K562 (cell line): ENCODE measurements at regions not wholly inside any gene's neighbourhood (a gene's known extent, or its start where the extent isn't known, plus 50 kb on each side); places are given as distances from the start of the nearest gene placed in this dataset.

Experiments used
- ATAC-seq: fragments of 200-7000 bp; cut with Tn5 transposase; 3 replicates; pipeline ENCODE4 v1.9.1; 2020; ENCODE audit warnings: moderate library complexity
- BruUV-seq: library from RNA; stranded (reverse); fragments of 400-500 nt; replicated peaks from 2 replicates; lab custom pipeline; 2021; lab: Mats Ljungman, UMichigan
- CTCF ChIA-PET: fragments of 300-600 bp; formaldehyde crosslinking; extraction: SDS; loops from one replicate; lab custom pipeline; 2021; ENCODE audit warnings: low intra/inter-chr PET ratio; lab: Yijun Ruan, JAX
- POLR2A ChIA-PET: fragments of 300-600, 350-650 bp; sonication (Branson Sonifier 250); formaldehyde crosslinking; extraction: SDS; loops from one replicate; lab custom pipeline; 2021; ENCODE audit warnings: antibody characterized with exemption, inconsistent platforms; lab: Yijun Ruan, JAX
- DNase-seq, 4 experiments: peaks; one replicate each; pipeline versions ENCODE4 v3.0.0 to v3.0.0-alpha.2; 2011 to 2018; ENCODE audit warnings: low spot score in 3 of 4, mixed read lengths in 3 of 4; ENCODE audit errors: extremely low read depth in 1 of 4
- FAIRE-seq: peaks from 2 replicates; lab custom pipeline; 2011; peaks lifted over from hg19 to GRCh38; lab: Jason Lieb, UNC
- H2AFZ ChIP-seq: 2 replicates; pipeline ENCODE4 v1.6.0; 2011; ENCODE audit warnings: low read depth, low read length, control low read depth, inconsistent platforms
- H3K27ac ChIP-seq: fragments of 200-600 bp; 3 replicates; pipeline ENCODE4 v1.8.0; 2011; ENCODE audit warnings: low read depth, mild to moderate bottlenecking, control low read depth, inconsistent platforms, low read length, moderate library complexity, mixed read lengths; ENCODE audit errors: extremely low read depth
- H3K27me3 ChIP-seq, 2 experiments: fragments of 300-600 bp in 1 of 2; 2 replicates in 1 of 2; 3 replicates in 1 of 2; pipeline versions ENCODE4 v1.6.0 to v1.8.0; 2011; ENCODE audit warnings: inconsistent platforms in 2 of 2, low read length in 2 of 2, mild to moderate bottlenecking in 1 of 2, mixed read lengths in 1 of 2, moderate library complexity in 1 of 2; ENCODE audit not compliant: control insufficient read depth in 2 of 2, insufficient read depth in 2 of 2
- H3K36me3 ChIP-seq: fragments of 300-600 bp; 3 replicates; pipeline ENCODE4 v1.8.0; 2011; ENCODE audit warnings: mild to moderate bottlenecking, low read length, inconsistent platforms; ENCODE audit not compliant: control insufficient read depth, insufficient read depth
- H3K4me1 ChIP-seq, 2 experiments: fragments of 200-600 bp in 1 of 2; replicated peaks in 1 of 2; 2 replicates in 1 of 2; 3 replicates in 1 of 2; pipeline versions ENCODE4 v1.5.1 to v1.8.0; 2011; ENCODE audit warnings: inconsistent platforms in 2 of 2, low read length in 2 of 2, mild to moderate bottlenecking in 1 of 2, mixed read lengths in 1 of 2, moderate library complexity in 1 of 2; ENCODE audit not compliant: control insufficient read depth in 2 of 2, insufficient read depth in 2 of 2
- H3K4me2 ChIP-seq: 2 replicates; pipeline ENCODE4 v1.6.1; 2011; ENCODE audit warnings: low read length, control low read depth, inconsistent platforms, mixed read lengths; ENCODE audit not compliant: insufficient read depth
- H3K4me3 ChIP-seq: fragments of 200-600 bp; sonication (generic), shearing (Covaris generic); 2 replicates; pipeline ENCODE4 v1.5.1; 2016; ENCODE audit warnings: control low read depth, inconsistent platforms
- H3K79me2 ChIP-seq: fragments of 200-600 bp; 3 replicates; pipeline ENCODE4 v1.8.0; 2011; ENCODE audit warnings: low read length, inconsistent platforms; ENCODE audit not compliant: control insufficient read depth, insufficient read depth
- H3K9ac ChIP-seq, 2 experiments: 2 replicates each; pipeline versions ENCODE4 v1.6.0 to v1.6.1; 2011; ENCODE audit warnings: low read depth in 2 of 2, low read length in 2 of 2, control low read depth in 1 of 2, inconsistent platforms in 1 of 2, mild to moderate bottlenecking in 1 of 2, mixed read lengths in 1 of 2; ENCODE audit not compliant: insufficient read depth in 1 of 2
- H3K9me1 ChIP-seq: one replicate; pipeline ENCODE4 v1.6.0; 2011; ENCODE audit warnings: inconsistent platforms, mild to moderate bottlenecking, low read length, moderate library complexity; ENCODE audit not compliant: control insufficient read depth, insufficient read depth
- H3K9me3 ChIP-seq: replicated peaks from 2 replicates; pipeline ENCODE4 v1.5.1; 2011; ENCODE audit warnings: low read depth, low read length, inconsistent platforms; ENCODE audit not compliant: control insufficient read depth, insufficient read depth
- H4K20me1 ChIP-seq: replicated peaks from 2 replicates; pipeline ENCODE4 v1.6.1; 2011; ENCODE audit warnings: low read length, inconsistent platforms, mixed read lengths; ENCODE audit not compliant: control insufficient read depth, insufficient read depth
- BRF1 ChIP-seq: IDR thresholded peaks from 3 replicates; pipeline ENCODE4 v1.6.1; 2011; ENCODE audit warnings: borderline replicate concordance, mild to moderate bottlenecking; ENCODE audit not compliant: insufficient read length; ENCODE audit errors: extremely low read depth
- ELF4 ChIP-seq: fragments of 450-650 bp; formaldehyde crosslinking; IDR thresholded peaks from 2 replicates; pipeline ENCODE4 v1.4.0; 2022; ENCODE audit warnings: missing genetic modification characterization
- ESRRB ChIP-seq: fragments of 250-450 bp; sonication (Bioruptor Pico); IDR thresholded peaks from 2 replicates; pipeline ENCODE4 v1.5.0; 2020; ENCODE audit warnings: mild to moderate bottlenecking, moderate library complexity, borderline replicate concordance
- NFXL1 ChIP-seq: fragments of 450-650 bp; formaldehyde crosslinking; IDR thresholded peaks from 2 replicates; pipeline ENCODE4 v1.4.0; 2021; ENCODE audit warnings: mild to moderate bottlenecking
- PBX2 ChIP-seq, 2 experiments: IDR thresholded peaks in 1 of 2; conservative IDR thresholded peaks in 1 of 2; 2 replicates each; pipeline ENCODE4 v1.6.1; 2016; ENCODE audit warnings: low read depth in 2 of 2, mild to moderate bottlenecking in 1 of 2, missing compliant biosample characterization in 1 of 2, missing genetic modification characterization in 1 of 2, moderate library complexity in 1 of 2
- PHB ChIP-seq: fragments of 250-450 bp; sonication (Bioruptor Pico); IDR thresholded peaks from 2 replicates; pipeline ENCODE4 v1.5.0; 2021
- ZBTB33 ChIP-seq: sonication (generic); formaldehyde crosslinking; IDR thresholded peaks from 2 replicates; pipeline ENCODE4 v1.8.1; 2023; ENCODE audit warnings: mild to moderate bottlenecking, missing genetic modification reagents
- ZFPM2 ChIP-seq: fragments of 250-450 bp; sonication (Bioruptor Pico); IDR thresholded peaks from 2 replicates; pipeline ENCODE4 v1.5.1; 2022; ENCODE audit warnings: mild to moderate bottlenecking
- ZNF592 ChIP-seq: fragments of 450-650 bp; IDR thresholded peaks from 2 replicates; pipeline ENCODE4 v1.6.1; 2017; ENCODE audit warnings: antibody characterized with exemption, mild to moderate bottlenecking
- WGBS: fragments of 100-300 bp; shearing (Covaris generic); methylation state at CpG from one replicate; pipeline ENCODE4 v1.1.6; 2016; ENCODE audit warnings: low coverage, mixed read lengths; ENCODE audit not compliant: insufficient coverage; ENCODE audit errors: missing lambda C conversion rate; 5-methylcytosine and 5-hydroxymethylcytosine counted together
- in situ Hi-C: fragments of 300-500 bp; cut with MboI; formaldehyde crosslinking; loops from 4 replicates; pipeline ENCODE4 v1.15.0; 2018; ENCODE audit warnings: inconsistent platforms, mixed read lengths
- intact Hi-C: fragments of 100-400 bp; cut with micrococcal nuclease; formaldehyde crosslinking; loops from 2 replicates; pipeline ENCODE4 v1.14.2; 2022

- TF ChIP-seq ZBTB33 (CRISPR knock-in tag), result no peak
- no peak for TF ChIP-seq ZNF592
- TF ChIP-seq NFXL1 (CRISPR knock-in tag), result no peak
Measured at GRCh38 chr2:144587306-144587705, 67.4 kb upstream of the ZEB2 start (continued).

GRCh38 chr2:144586476-144586875 lies 66.6 kb upstream of the ZEB2 start:
- no peak overlapping the region for H3K4me2 ChIP-seq
- no peak for DNase-seq
- ATAC-seq, result no peak
- no peak overlapping the region for H3K9ac ChIP-seq
- no peaks in the 10 kb centered on the region for H3K9me1 ChIP-seq
- no peaks in the 10 kb centered on the region for H4K20me1 ChIP-seq
- peaks cover 4 to 32% of the 10 kb centered on the region in 2 experiments for H3K4me1 ChIP-seq
- H3K36me3 ChIP-seq, result peaks cover 9% of the 10 kb centered on the region; the same call in 2 of the 3 replicates
- BruUV-seq, result no TSS peak
- intact Hi-C loops (loop anchor here (10.0 kb wide), 1 partner anchor 1168 kb away; no protein-coding TSS in a partner anchor), in situ Hi-C loops (no loop called here)
- peaks cover 14% of the 10 kb centered on the region; the same call in 1 of the 2 replicates for H3K9me3 ChIP-seq
- H2AFZ ChIP-seq, result no peak overlapping the region
- H3K4me3 ChIP-seq, result no peak overlapping the region
- ChIA-PET CTCF (no interaction called here), POLR2A (no interaction called here)
- FAIRE-seq, result no peak
- H3K27me3 ChIP-seq, result no peaks in the 10 kb centered on the region
- H3K79me2 ChIP-seq, result no peaks in the 10 kb centered on the region; the same call in 2 of the 3 replicates
- H3K27ac ChIP-seq, result no peak overlapping the region
- WGBS, result 77% methylated on average over 2 of the region's 2 CpGs
- TF ChIP-seq PBX2 (CRISPR knock-in tag; IDR thresholded peaks at IDR 0.05; ENCODE audit: low read depth) (no peak), PBX2 (tag; conservative IDR thresholded peaks at IDR 0.05; ENCODE audit: low read depth) (no peak), BRF1 (no peak), ELF4 (no peak), ZFPM2 (CRISPR knock-in tag) (no peak), ESRRB (no peak), PHB (CRISPR knock-in tag) (no peak)
